ENCODE measurements at regions not wholly inside any gene's neighbourhood (a gene's known extent, or its start where the extent isn't known, plus 50 kb on each side); places are given as distances from the start of the nearest gene placed in this dataset.
"Not testable (repeated sequence)": the region's sequence is repeated elsewhere in the genome, so short reads cannot be mapped to it uniquely, and the experiment has no call there.

DNA sequence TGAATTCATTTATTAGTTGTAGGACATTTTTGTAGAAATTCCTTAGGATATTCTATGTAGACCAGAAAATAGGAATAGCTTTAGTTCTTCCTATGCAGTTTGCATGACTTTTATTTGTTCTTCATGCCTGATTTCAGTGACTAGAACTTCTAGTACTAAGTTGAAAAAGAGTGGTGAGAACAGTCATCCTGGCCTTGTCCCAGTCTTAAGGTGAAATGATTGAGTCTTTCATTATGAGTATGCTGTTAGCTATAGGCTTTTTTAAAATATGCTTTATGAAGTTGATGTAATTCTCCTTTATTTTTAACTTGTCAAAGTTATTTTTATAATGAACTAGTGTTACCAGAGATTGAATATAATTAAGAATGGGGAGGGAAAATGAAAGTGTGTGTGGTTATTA is 690.1 kb upstream of the KLHL1 start:
- Mint-ChIP-seq H3K4me1 (no peaks in the 10 kb centered on the region), H3K27me3 (no peaks in the 10 kb centered on the region), H3K9me3 (no peaks in the 10 kb centered on the region), H3K4me3 (no peak overlapping the region), H3K27ac (no peak overlapping the region), H3K36me3 (no peaks in the 10 kb centered on the region)
- DNase-seq (no peak), ATAC-seq (replicated peaks) (no peak)

DNA sequence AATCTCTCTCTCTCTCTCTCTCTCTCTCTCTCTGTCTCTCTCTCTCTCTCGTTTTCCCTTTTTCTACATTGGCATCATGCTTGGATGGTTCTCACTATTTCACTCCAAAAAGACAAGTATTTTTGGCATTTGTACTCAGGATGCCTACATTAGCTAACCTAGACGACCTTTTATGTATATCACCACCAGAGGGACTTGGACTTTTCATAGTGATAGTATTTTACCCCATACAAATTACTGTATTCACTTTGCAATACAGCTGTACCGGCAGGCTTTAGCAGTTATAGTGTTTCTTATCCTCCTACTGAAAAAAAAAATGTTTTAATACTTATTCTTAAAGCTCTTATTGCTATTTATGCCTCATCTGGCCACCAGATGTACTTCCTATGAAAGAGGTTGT is 687.2 kb upstream of the KLHL1 start:
- DNase-seq (no peak), ATAC-seq (replicated peaks) (no peak)
- Mint-ChIP-seq H3K9me3 (no peaks in the 10 kb centered on the region), H3K27me3 (no peaks in the 10 kb centered on the region), H3K4me1 (no peaks in the 10 kb centered on the region), H3K27ac (no peak overlapping the region), H3K36me3 (no peaks in the 10 kb centered on the region), H3K4me3 (no peak overlapping the region)

DNA sequence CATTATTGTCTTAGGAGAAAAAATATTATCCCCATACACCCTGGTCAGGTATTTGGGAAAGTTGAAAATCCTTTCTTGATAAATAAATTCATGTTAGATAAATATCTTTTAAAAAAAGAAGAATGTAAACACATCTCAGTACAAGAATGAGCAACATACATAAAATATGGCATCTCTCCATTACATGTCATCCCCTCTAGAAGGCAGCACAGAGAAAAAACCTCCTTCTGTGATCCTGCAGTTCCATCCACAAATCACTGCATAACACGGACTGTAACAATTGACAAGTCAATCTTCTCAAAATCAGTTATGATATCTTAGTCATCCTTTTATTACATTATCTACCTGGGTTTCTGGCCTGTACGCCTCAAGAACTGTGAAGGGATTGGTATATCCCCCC is 683.9 kb upstream of the KLHL1 start:
- H3K9me3 Mint-ChIP-seq, result no peaks in the 10 kb centered on the region
- no peaks in the 10 kb centered on the region for H3K27me3 Mint-ChIP-seq
- ATAC-seq (replicated peaks), result no peak
- no peak overlapping the region for H3K4me3 Mint-ChIP-seq
- no peak overlapping the region for H3K27ac Mint-ChIP-seq
- H3K4me1 Mint-ChIP-seq, result no peaks in the 10 kb centered on the region
- DNase-seq, result no peak
- no peaks in the 10 kb centered on the region for H3K36me3 Mint-ChIP-seq

DNA sequence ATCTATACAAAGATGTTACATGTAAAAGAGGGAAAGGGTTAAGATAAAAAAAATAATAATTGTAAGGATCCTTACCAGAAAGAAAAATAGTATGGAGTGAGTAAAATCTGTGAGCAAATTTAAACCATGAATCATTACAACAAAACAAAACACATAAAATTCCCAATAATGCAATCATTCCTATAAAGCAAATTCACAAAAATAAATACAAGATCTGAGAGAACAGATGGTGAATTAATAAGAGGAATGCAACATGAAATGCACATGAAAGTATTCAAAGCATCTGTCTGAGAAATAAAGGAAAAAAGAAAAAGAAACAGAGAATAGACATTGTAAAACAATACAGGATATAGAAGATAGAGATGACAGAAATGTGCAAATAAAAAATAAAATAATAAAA is 681.5 kb upstream of the KLHL1 start:
- H3K27ac Mint-ChIP-seq, result no peak overlapping the region
- no peaks in the 10 kb centered on the region for H3K9me3 Mint-ChIP-seq
- no peak overlapping the region for H3K4me3 Mint-ChIP-seq
- no peaks in the 10 kb centered on the region for H3K36me3 Mint-ChIP-seq
- DNase-seq (no peak), ATAC-seq (replicated peaks) (no peak)
- no peaks in the 10 kb centered on the region for H3K4me1 Mint-ChIP-seq
- no peaks in the 10 kb centered on the region for H3K27me3 Mint-ChIP-seq

DNA sequence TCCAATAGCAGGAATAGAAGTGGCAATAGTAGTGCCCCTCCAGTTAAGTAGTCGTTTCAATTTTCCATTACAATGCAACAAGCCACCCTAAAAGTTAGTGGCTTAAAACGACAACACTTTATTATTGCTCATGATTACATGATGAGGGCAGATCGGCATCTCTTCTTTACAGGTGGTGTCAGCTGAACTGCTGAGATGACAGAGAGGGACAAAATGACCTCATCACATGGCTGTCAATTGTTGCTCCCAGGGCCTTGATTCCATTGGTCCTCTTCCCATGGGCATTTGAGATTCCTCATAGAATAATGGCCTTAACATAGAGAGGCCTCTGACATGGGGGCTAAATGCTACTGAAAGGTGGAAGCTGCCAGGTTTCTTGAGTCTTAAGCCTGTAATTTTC is 679.8 kb upstream of the KLHL1 start:
- H3K4me3 Mint-ChIP-seq, result no peak overlapping the region
- no peaks in the 10 kb centered on the region for H3K4me1 Mint-ChIP-seq
- no peak overlapping the region for H3K27ac Mint-ChIP-seq
- ATAC-seq (replicated peaks), result no peak
- H3K36me3 Mint-ChIP-seq, result no peaks in the 10 kb centered on the region
- no peaks in the 10 kb centered on the region for H3K27me3 Mint-ChIP-seq
- DNase-seq, result no peak
- no peaks in the 10 kb centered on the region for H3K9me3 Mint-ChIP-seq

DNA sequence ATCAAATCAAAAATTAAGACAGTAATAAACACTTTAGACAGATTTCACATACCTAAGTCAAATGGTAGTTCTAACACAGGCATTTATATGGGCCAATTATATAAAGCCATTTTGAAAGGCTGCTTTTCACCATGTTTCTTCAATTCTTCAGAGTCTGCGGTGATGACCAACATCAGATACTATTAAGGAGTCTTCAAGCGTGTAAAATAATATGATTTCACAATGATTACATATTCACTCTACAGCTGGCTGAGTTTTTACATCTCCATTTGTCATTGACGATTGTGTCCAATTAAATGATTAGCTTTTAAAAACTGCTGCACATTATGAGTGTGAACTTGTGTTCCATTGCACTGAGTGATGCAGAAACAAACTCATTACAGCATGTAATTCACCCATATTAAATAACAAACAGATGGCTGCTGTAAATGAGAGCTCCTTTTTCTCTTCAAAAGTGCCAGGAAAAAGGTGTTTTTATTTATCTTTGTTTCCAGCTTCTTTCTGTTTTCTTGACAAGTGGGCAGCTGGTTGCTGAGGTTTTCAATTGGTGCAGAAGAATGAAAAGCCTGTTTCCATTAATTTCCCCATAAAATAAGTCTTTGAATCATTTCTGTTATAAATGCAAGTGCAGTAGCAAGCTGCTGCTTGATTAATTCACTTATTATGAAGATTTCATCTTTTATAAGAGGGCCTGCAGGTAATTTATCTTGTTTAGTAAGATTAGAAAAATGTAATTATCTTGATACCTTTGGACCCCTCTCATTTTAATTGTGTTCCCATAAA is 676.1 kb upstream of the KLHL1 start:
- Mint-ChIP-seq H3K9me3 (no peaks in the 10 kb centered on the region), H3K27me3 (no peaks in the 10 kb centered on the region), H3K4me3 (no peak overlapping the region), H3K4me1 (no peaks in the 10 kb centered on the region), H3K27ac (no peak overlapping the region), H3K36me3 (no peaks in the 10 kb centered on the region)
- DNase-seq (no peak), ATAC-seq (replicated peaks) (no peak)

DNA sequence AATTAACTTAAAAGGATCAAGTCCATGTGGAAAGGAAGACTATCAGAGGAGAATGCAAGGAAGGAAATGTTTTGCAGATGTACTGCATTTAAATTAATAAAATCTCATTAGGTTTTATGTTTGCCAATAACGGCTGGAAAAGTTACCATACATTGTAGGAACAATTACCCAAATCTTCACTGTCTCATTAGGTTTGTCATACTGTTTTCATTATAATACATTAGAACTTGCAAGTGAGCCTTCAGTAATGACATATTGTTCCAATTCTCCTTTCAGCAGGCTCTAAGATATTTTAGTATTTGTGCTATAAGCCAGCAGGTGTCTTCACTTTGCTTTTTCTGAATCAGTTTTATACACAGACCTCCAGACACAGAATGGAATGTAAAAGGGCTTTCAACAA is 661.6 kb upstream of the KLHL1 start:
- DNase-seq, result no peak

DNA sequence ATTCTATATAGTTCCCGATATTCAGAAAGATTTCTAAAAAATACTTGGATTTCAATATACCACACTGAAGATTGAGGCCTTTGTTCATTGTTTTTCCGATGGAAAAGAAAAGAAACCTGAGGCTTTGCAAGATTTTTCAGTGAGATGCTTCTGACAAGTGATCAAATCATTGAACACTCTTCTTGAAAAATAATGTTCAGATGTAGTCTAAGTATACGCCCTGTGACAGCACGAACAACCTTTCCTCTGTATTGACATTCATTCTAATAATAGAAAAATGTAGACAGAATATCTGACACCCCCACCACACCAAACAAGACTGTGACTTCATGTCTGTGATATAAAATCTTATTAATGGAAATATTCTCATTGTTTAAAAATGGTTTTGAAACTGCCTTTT is 650.7 kb upstream of the KLHL1 start:
- no peaks in the 10 kb centered on the region for H3K36me3 Mint-ChIP-seq
- no peaks in the 10 kb centered on the region for H3K27me3 Mint-ChIP-seq
- ATAC-seq (replicated peaks), result no peak
- H3K4me1 Mint-ChIP-seq, result no peaks in the 10 kb centered on the region
- H3K27ac Mint-ChIP-seq, result no peak overlapping the region
- peaks cover 0 to 4% of the 10 kb centered on the region in 2 donors for H3K9me3 Mint-ChIP-seq
- no peak overlapping the region for H3K4me3 Mint-ChIP-seq
- DNase-seq, result no peak

More for the DNA sequence above, 661.6 kb upstream of the KLHL1 start:
- Mint-ChIP-seq H3K27me3 (no peaks in the 10 kb centered on the region), H3K27ac (no peak overlapping the region), H3K9me3 (no peaks in the 10 kb centered on the region), H3K4me1 (no peaks in the 10 kb centered on the region), H3K36me3 (no peaks in the 10 kb centered on the region), H3K4me3 (no peak overlapping the region)
- no peak for ATAC-seq (replicated peaks)

DNA sequence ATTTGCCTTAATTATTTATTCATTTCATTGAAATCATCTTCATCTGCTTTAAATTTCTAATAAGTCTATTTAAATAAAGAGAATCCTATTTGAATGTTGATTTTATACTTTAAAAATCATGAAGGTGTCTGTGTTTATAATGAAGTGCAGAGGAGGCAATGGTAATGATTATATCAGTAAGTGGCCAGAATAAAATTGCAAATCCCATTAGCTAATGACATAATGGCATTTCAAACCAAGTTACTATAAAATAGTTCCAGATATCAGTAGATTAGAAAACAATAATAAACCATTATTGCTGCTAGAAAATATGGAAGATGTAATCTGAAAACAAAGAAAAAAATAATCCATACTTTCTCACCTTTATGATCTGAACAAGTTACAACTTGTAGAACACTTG is 647.8 kb upstream of the KLHL1 start:
- Mint-ChIP-seq H3K36me3 (no peaks in the 10 kb centered on the region), H3K4me3 (no peak overlapping the region), H3K27me3 (no peaks in the 10 kb centered on the region), H3K27ac (no peak overlapping the region), H3K9me3 (peaks cover 0 to 4% of the 10 kb centered on the region in 2 donors), H3K4me1 (no peaks in the 10 kb centered on the region)
- ATAC-seq (replicated peaks) (no peak), DNase-seq (no peak)

DNA sequence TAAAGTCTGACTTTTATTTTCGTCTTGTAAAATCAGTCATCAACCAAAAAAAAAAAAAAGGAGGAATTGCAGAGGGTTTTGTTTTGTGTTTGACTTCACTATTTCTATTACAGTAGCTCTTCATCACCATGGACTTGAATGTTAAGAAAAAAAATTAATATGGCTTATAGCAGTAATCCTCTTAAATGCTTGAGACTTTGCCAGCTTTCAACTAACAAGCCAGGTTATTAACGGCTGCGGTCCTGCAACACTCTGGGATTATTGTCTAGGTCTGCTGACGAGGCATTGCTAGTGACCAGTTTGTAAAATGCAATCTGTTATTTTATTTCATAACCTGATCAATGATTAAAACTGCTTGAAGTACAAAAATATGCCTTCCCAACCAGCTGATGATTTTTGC is 647.2 kb upstream of the KLHL1 start:
- DNase-seq (no peak), ATAC-seq (replicated peaks) (no peak)
- Mint-ChIP-seq H3K4me3 (no peak overlapping the region), H3K27ac (no peak overlapping the region), H3K27me3 (no peaks in the 10 kb centered on the region), H3K4me1 (no peaks in the 10 kb centered on the region), H3K9me3 (peaks cover 0 to 4% of the 10 kb centered on the region in 2 donors), H3K36me3 (no peaks in the 10 kb centered on the region)

DNA sequence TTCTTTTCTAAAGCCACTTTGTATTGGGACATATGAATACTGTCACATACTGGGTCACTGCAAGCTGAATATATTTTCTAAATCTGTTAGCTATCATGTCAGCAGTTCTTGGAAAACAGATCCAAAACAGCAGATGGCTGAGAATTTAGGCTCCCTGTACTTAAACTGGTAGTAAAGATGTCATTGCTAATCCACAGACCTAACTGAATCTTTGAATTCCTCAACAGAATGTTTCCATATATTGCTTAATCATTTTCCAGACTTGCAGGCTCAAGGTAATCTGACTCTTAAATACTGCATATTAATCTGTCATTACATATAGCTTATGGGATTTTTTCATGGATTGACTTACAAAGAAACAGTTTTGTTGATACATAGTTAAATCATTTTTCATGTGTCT is 639.0 kb upstream of the KLHL1 start:
- H3K27ac Mint-ChIP-seq, result no peak overlapping the region
- no peak overlapping the region for H3K4me3 Mint-ChIP-seq
- ATAC-seq (replicated peaks), result no peak
- peaks cover 0 to 4% of the 10 kb centered on the region in 2 donors for H3K9me3 Mint-ChIP-seq
- H3K4me1 Mint-ChIP-seq, result no peaks in the 10 kb centered on the region
- no peak for DNase-seq
- no peaks in the 10 kb centered on the region for H3K27me3 Mint-ChIP-seq
- no peaks in the 10 kb centered on the region for H3K36me3 Mint-ChIP-seq

DNA sequence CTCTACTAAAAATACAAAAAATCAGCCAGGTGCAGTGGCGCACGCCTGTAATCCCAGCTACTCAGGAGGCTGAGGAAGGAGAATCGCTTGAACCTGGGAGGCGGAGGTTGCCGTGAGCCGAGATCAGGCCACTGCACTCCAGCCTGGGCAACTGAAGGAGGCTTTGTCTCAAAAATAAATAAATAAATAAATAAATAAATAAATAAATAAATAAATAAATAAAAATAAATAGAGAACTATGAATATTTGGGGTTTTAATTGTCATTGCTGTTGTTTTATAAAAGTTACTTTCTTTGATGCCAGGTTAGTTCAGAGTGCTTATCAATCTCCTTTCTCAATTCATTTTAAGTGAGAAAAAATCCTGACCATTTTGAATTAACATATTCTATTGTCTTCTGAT is 638.2 kb upstream of the KLHL1 start:
- not testable (repeated sequence) for H3K27me3 Mint-ChIP-seq; ATAC-seq (replicated peaks)

DNA sequence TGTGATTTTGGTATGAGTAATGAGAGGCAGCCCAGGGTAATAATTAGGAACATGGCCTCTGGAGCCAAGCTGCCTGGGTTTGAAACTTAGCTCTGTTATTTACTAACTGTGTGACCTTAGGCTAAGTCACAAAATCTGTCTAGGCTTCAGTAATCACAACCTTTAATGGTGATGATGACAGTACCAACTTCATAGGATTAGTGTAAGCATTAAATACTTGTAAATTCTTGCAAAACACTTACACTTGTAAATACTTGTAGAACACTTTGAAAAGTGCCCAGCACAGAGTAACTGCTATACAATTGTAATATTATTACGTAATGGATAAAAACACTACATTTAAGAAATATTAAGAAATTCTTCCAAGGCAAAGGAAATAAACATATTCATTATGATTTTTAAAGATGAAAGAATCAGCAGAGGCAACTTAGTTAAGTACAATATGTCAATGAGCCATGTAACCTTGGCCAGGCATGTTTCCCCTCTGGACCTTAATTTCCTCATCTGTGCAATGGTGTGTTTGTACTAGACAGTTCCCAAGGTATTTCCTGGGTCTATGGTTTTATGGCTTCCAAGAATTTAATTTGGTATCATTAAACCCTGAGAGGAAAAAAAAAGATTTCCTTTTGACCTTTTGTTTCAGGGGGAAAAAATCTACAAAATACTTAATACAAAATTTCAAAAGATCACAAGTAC is 628.5 kb upstream of the KLHL1 start:
- ATAC-seq (replicated peaks), result no peak
- no peak overlapping the region for H3K27ac Mint-ChIP-seq
- H3K4me3 Mint-ChIP-seq, result no peak overlapping the region
- H3K27me3 Mint-ChIP-seq, result no peaks in the 10 kb centered on the region
- DNase-seq, result no peak
- no peaks in the 10 kb centered on the region for H3K9me3 Mint-ChIP-seq
- H3K4me1 Mint-ChIP-seq, result no peaks in the 10 kb centered on the region
- H3K36me3 Mint-ChIP-seq, result no peaks in the 10 kb centered on the region

More for the DNA sequence above, 638.2 kb upstream of the KLHL1 start:
- not testable (repeated sequence) for H3K4me1 Mint-ChIP-seq, H3K36me3 Mint-ChIP-seq, H3K27ac Mint-ChIP-seq, DNase-seq, H3K9me3 Mint-ChIP-seq, H3K4me3 Mint-ChIP-seq

DNA sequence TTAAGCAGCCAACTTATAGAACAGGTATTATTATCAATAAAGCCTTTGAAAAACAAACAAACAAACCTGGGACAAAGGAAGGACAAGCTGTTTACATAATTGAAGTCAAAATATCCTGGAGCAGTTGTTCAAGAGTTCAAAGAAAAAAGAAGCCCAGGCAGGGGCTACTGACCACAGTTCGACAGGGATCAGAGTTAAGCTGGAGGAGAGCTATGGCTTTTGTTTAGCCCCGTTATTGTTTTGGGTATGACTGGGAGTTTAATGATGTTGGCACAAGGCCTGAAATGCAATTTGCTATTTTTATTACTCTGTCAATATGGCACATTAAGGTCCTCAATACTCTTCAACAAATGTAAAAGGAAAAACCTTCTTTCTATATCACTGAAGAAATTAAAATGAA is 624.4 kb upstream of the KLHL1 start:
- Mint-ChIP-seq H3K9me3 (peaks cover 0 to 2% of the 10 kb centered on the region in 2 donors), H3K4me1 (no peaks in the 10 kb centered on the region), H3K27ac (no peak overlapping the region), H3K36me3 (no peaks in the 10 kb centered on the region), H3K4me3 (no peak overlapping the region), H3K27me3 (no peaks in the 10 kb centered on the region)
- DNase-seq, result no peak
- no peak for ATAC-seq (replicated peaks)

DNA sequence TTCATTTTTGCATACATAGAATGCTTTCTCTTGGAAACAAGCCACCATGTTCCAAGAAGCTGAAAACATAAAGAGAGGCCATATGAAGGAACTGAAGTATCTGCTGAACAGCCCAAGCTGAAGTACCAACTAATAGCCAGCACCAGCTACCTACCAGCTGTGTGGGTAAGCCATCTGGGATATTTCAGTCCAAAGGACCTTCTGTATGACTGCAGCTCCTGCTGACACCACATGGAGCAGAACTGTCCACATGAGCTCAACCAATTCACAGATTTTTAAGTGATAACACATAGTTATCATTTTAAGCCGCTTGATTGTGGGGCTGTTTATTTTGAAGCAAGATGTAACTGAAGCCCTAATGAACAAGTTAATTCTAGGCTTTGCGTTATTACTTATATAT is 621.1 kb upstream of the KLHL1 start:
- no peak for DNase-seq
- H3K27ac Mint-ChIP-seq, result no peak overlapping the region
- no peaks in the 10 kb centered on the region for H3K4me1 Mint-ChIP-seq
- H3K4me3 Mint-ChIP-seq, result no peak overlapping the region
- peaks cover 0 to 2% of the 10 kb centered on the region in 2 donors for H3K9me3 Mint-ChIP-seq
- no peaks in the 10 kb centered on the region for H3K27me3 Mint-ChIP-seq
- no peak for ATAC-seq (replicated peaks)
- no peaks in the 10 kb centered on the region for H3K36me3 Mint-ChIP-seq

Data from stimulated activated naive B cell treated with anti-CD40 and anti-IgM and Interleukin-4, amounts not matched to agents 10 μg/mL and 1 μg/mL and 100 μg/mL, for 72 hours (primary cell).